Urinary bladder (tissue), 3 donors: ENCODE measurements at regions not wholly inside any gene's neighbourhood (a gene's known extent, or its start where the extent isn't known, plus 50 kb on each side); places are given as distances from the start of the nearest gene placed in this dataset.
A peak's percentile ranks its signal among the peaks of the same experiment; 100 is the strongest.

Experiments
- DNase-seq: peaks from one replicate; pipeline ENCODE4 v3.0.0-alpha.2; 2015; ENCODE audit errors: extremely low spot score
- H3K27ac ChIP-seq: one replicate; pipeline ENCODE4 v1.5.1; 2013; ENCODE audit warnings: low read depth, mild to moderate bottlenecking, moderate library complexity
- H3K36me3 ChIP-seq: one replicate; pipeline ENCODE4 v1.6.1; 2013; ENCODE audit warnings: mild to moderate bottlenecking, moderate library complexity; ENCODE audit not compliant: insufficient read depth
- H3K4me1 ChIP-seq: one replicate; pipeline ENCODE4 v1.6.1; 2013; ENCODE audit warnings: mild to moderate bottlenecking, moderate library complexity; ENCODE audit not compliant: insufficient read depth
- H3K4me3 ChIP-seq: one replicate; pipeline ENCODE4 v1.5.1; 2013; ENCODE audit warnings: low read depth, low read length
- WGBS: extraction: QIAGEN DNeasy Blood & Tissue Kit; methylation state at CpG from one replicate; pipeline ENCODE4 v1.1.7; 2013; 5-methylcytosine and 5-hydroxymethylcytosine counted together
- donor health status: healthy with polysubstance abuse.
- donor health status: healthy.

DNA sequence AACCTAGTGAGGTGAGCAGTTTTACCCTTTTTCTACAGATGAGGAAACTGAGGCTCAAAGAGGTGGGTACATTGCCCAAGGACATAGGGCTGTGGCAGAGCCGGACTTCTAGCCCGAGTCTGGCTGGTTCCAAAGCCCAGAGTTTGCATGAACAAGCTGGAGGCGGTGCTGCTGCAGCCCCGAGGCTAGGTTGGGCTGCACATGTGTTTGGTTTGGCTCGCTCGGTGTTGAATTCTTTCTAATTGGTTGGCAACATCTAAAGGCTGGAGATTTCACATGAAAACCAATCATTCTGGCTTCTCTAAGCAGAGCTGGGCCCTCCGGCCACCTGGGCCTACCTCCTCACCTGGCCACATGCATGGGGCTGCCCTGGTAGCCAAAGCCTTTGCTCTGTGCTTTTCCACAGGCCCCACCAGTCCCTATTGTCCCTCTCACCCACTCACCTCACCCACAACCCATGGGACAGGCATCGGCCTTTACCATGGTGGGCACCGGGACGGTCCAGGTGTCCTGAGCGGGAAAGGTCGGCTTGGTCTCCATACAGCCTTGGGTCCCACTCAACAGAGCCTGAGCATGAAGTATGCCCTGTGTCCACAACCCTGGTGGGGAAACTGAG, 262.3 kb downstream of the NSG2 start:
- Histone ChIP-seq H3K27ac (no peak overlapping the region), H3K4me3 (no peak overlapping the region), H3K36me3 (no peaks in the 10 kb centered on the region), H3K4me1 (no peaks in the 10 kb centered on the region)
- no peak for DNase-seq
- WGBS: 88% methylated on average over 12 of the region's 12 CpGs

GRCh38 chr5:174309131-174309795, 263.8 kb downstream of the NSG2 start:
- H3K36me3 ChIP-seq: no peaks in the 10 kb centered on the region
- H3K27ac ChIP-seq: no peak overlapping the region
- 83% methylated on average over 14 of the region's 14 CpGs for WGBS

GRCh38 chr5:174310243-174310642, 264.7 kb downstream of the NSG2 start:
- Histone ChIP-seq H3K36me3 (no peaks in the 10 kb centered on the region), H3K27ac (no peak overlapping the region), H3K4me1 (no peaks in the 10 kb centered on the region), H3K4me3 (no peak overlapping the region)
- no peak for DNase-seq
- WGBS: 59% methylated on average over 10 of the region's 10 CpGs

More at GRCh38 chr5:174309131-174309795, 263.8 kb downstream of the NSG2 start:
- Histone ChIP-seq H3K4me3 (no peak overlapping the region), H3K4me1 (no peaks in the 10 kb centered on the region)
- DNase-seq: no peak

- no peak for DNase-seq
- WGBS: 73% methylated on average over 4 of the region's 4 CpGs
- Histone ChIP-seq H3K4me3 (no peak overlapping the region), H3K27ac (no peak overlapping the region), H3K36me3 (no peaks in the 10 kb centered on the region), H3K4me1 (no peaks in the 10 kb centered on the region)
Measured at GRCh38 chr5:174310706-174311105, 265.2 kb downstream of the NSG2 start.

GRCh38 chr5:174311121-174311520, 265.6 kb downstream of the NSG2 start:
- DNase-seq: no peak
- 81% methylated on average over 17 of the region's 17 CpGs for WGBS
- H3K36me3 ChIP-seq: no peaks in the 10 kb centered on the region
- H3K4me3 ChIP-seq: no peak overlapping the region
- no peaks in the 10 kb centered on the region for H3K4me1 ChIP-seq
- no peak overlapping the region for H3K27ac ChIP-seq

DNA sequence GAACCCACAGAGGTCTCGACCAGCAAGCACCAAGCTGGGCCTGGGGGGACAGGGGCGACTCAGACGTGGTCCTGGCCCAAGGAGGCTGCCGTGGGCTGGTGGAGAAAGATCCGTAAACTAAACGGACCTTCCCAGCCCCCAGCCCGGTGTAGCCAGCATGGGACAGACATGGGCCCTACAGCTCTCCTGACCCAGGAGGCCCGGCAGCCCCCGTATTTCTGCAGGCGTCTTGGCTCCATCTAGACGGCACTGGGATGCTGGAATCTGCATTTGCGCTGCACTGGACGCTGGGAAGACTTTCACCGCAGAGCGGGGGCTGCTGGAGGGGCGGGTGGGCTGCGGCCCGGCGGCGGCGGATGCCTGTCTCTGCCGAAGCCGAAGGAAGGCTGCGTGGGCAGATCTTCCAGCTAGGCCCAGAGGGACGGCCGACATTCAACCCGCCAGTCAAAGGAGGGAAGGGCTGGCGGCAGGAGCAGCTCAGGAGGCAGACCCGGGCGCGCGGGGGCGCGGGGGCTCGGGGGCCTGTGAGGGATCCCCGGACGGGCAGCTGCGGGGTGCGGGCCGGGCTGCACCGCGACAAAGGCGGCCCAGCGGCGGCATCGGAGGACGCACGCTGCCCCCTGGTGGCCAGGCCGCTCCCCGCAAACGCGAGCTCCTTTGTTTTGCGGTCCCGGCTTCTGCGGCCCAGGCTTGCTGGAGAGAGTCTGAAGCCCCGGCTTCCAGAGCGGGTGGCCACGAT, 266.2 kb downstream of the NSG2 start:
- peak overlapping the region; percentile 30 for H3K4me3 ChIP-seq
- H3K36me3 ChIP-seq: no peaks in the 10 kb centered on the region
- H3K4me1 ChIP-seq: no peaks in the 10 kb centered on the region
- 8% methylated on average over 58 of the region's 58 CpGs for whole genome bisulfite sequencing
- no peak overlapping the region for H3K27ac ChIP-seq
- DNase-seq: no peak

DNA sequence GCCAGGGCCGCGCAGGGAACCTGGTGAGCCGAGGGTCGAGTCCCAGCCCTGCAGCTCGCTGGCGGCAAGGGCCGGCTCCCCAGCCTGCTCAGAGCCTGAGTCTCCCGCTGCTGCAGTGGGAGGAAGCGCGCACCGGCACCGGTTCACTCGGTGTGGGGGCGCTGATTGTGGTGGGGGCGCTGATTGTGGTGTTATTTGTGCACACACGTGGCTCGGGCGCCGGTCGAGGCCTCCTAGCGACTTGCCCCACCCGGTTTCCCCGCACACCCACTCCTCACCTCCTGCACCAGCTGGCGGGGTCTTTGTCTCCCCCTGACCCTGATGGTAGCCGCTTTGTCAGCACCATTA, 266.7 kb downstream of the NSG2 start:
- 35% methylated on average over 25 of the region's 25 CpGs for WGBS
- no peak overlapping the region for H3K27ac ChIP-seq
- no peak overlapping the region for H3K4me3 ChIP-seq
- H3K36me3 ChIP-seq: no peaks in the 10 kb centered on the region
- H3K4me1 ChIP-seq: no peaks in the 10 kb centered on the region
- DNase-seq: no peak

DNA sequence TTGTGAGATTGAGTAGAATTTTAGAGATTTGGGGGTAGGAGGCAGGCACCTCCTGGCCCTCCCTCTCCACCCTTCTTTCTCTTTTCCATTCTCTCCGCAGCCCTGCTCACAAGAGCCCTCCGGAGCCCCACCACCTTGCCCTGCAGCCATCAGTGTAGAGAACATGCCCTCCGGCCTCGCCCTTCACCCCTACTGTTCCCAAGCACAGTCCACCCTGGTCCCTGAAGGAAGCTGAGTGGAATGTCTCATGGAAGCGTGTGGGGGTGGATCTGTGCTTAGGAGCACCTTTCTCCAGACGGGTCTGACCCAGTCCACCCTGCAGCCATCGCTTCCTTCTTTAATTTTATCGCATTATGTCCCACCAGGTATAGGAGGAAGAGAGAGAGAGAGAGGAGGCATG, 267.1 kb downstream of the NSG2 start:
- Histone ChIP-seq H3K36me3 (no peaks in the 10 kb centered on the region), H3K4me1 (no peaks in the 10 kb centered on the region), H3K27ac (no peak overlapping the region), H3K4me3 (no peak overlapping the region)
- WGBS: 89% methylated on average over 8 of the region's 8 CpGs
- no peak for DNase-seq

GRCh38 chr5:174313615-174314014, 268.1 kb downstream of the NSG2 start:
- WGBS: 76% methylated on average over 5 of the region's 5 CpGs
- Histone ChIP-seq H3K36me3 (no peaks in the 10 kb centered on the region), H3K4me3 (no peak overlapping the region), H3K4me1 (no peaks in the 10 kb centered on the region), H3K27ac (no peak overlapping the region)
- no peak for DNase-seq

GRCh38 chr5:174314261-174314660, 268.8 kb downstream of the NSG2 start:
- Histone ChIP-seq H3K4me1 (no peaks in the 10 kb centered on the region), H3K27ac (no peak overlapping the region), H3K4me3 (no peak overlapping the region), H3K36me3 (no peaks in the 10 kb centered on the region)
- 70% methylated on average over 9 of the region's 9 CpGs for WGBS
- DNase-seq: no peak

- no peak for DNase-seq
- no peak overlapping the region for H3K4me3 ChIP-seq
- H3K27ac ChIP-seq: no peak overlapping the region
- no peaks in the 10 kb centered on the region for H3K4me1 ChIP-seq
- no peaks in the 10 kb centered on the region for H3K36me3 ChIP-seq
- WGBS: 81% methylated on average over 5 of the region's 5 CpGs
Measured at GRCh38 chr5:174315471-174315870, 270.0 kb downstream of the NSG2 start.

- no peak for DNase-seq
- H3K36me3 ChIP-seq: no peaks in the 10 kb centered on the region
- 85% methylated on average over 17 of the region's 17 CpGs for WGBS
- H3K4me1 ChIP-seq: no peaks in the 10 kb centered on the region
- no peak overlapping the region for H3K4me3 ChIP-seq
- H3K27ac ChIP-seq: no peak overlapping the region
Measured at GRCh38 chr5:174315871-174316270, 270.4 kb downstream of the NSG2 start.

GRCh38 chr5:174316326-174316725, 270.8 kb downstream of the NSG2 start:
- WGBS: 88% methylated on average over 6 of the region's 6 CpGs
- no peaks in the 10 kb centered on the region for H3K36me3 ChIP-seq

DNA sequence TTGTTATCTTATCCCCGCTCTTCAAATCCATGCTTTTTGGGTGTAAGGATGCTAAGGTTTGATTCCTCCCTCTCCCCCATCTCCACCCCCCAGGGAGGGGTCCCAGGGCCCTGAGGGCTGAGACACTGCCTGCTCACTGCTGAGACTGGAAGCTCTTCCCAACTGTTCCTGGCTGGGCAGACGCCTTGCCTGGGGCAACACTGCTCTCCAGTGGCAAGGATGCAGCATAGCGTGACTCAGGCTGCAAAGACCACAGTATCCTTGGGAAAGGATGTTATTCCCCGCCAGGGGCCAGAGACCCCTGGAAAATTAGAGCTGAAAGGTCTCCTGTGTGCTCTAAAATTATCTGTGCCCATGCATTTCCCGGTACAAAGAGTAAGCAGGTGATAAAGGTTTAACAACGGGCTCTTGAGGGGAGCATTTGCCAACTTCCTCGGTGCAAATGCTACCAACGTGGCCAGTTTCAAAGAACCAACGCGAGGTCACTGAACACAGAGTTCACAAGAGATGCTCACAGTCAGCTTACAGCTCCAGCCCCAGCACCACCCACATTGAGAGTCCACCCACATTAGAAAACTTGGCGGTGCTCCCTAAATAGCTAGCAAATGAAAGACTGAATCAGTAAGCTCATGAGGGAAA, 271.9 kb downstream of the NSG2 start:
- no peak overlapping the region for H3K27ac ChIP-seq
- H3K4me1 ChIP-seq: no peaks in the 10 kb centered on the region
- no peak overlapping the region for H3K4me3 ChIP-seq
- H3K36me3 ChIP-seq: no peaks in the 10 kb centered on the region
- no peak for DNase-seq
- 15% methylated on average over 11 of the region's 11 CpGs for WGBS

More at GRCh38 chr5:174316326-174316725, 270.8 kb downstream of the NSG2 start:
- no peak for DNase-seq
- Histone ChIP-seq H3K4me1 (no peaks in the 10 kb centered on the region), H3K4me3 (no peak overlapping the region), H3K27ac (no peak overlapping the region)
